Cardiac muscle cell (in vitro differentiated cells and primary cell): ENCODE measurements at regions not wholly inside any gene's neighbourhood (a gene's known extent, or its start where the extent isn't known, plus 50 kb on each side); places are given as distances from the start of the nearest gene placed in this dataset.

ENCODE experiments used
- DNase-seq, 2 donors: peaks; one replicate each; pipeline versions ENCODE4 v3.0.0 to v3.0.0-alpha.2; 2010 to 2017; ENCODE audit warnings: low read depth in 1 of 2, low spot score in 1 of 2
- H3K27ac ChIP-seq: fragments of 200-600 bp; sonication (generic); 2 replicates; pipeline ENCODE4 v1.5.1; 2016
- H3K27me3 ChIP-seq: fragments of 200-600 bp; sonication (generic); 2 replicates; pipeline ENCODE4 v1.6.0; 2016; ENCODE audit warnings: control low read depth
- H3K36me3 ChIP-seq: fragments of 200-600 bp; sonication (generic); 2 replicates; pipeline ENCODE4 v1.5.1; 2016; ENCODE audit warnings: control low read depth
- H3K4me1 ChIP-seq: fragments of 200-600 bp; sonication (generic); 2 replicates; pipeline ENCODE4 v1.8.1; 2017; ENCODE audit warnings: low read depth, mild to moderate bottlenecking, mixed run types
- H3K4me3 ChIP-seq: fragments of 200-600 bp; sonication (generic); 2 replicates; pipeline ENCODE4 v1.5.1; 2016; ENCODE audit warnings: mild to moderate bottlenecking
- H3K9me3 ChIP-seq: fragments of 200-600 bp; sonication (generic); 2 replicates; pipeline ENCODE4 v1.5.1; 2017; ENCODE audit warnings: low read depth, mild to moderate bottlenecking, control low read depth
- CTCF ChIP-seq: IDR thresholded peaks from 2 replicates; pipeline ENCODE4 v1.5.1; 2012; ENCODE audit warnings: low read depth, mild to moderate bottlenecking, low read length

GRCh38 chr3:174398761-174399160, 460.4 kb upstream of the NAALADL2 start:
- H3K27ac ChIP-seq: no peak overlapping the region
- DNase-seq: peak in 1 of 2 donors; percentile 42
- TF ChIP-seq CTCF: no peak
- no peaks in the 10 kb centered on the region for H3K4me1 ChIP-seq
- no peaks in the 10 kb centered on the region for H3K27me3 ChIP-seq
- no peaks in the 10 kb centered on the region for H3K36me3 ChIP-seq
- no peak overlapping the region for H3K4me3 ChIP-seq
- no peaks in the 10 kb centered on the region for H3K9me3 ChIP-seq

GRCh38 chr3:174403831-174404230, 455.3 kb upstream of the NAALADL2 start:
- H3K27me3 ChIP-seq: no peaks in the 10 kb centered on the region
- H3K4me1 ChIP-seq: no peaks in the 10 kb centered on the region
- DNase-seq: no peak
- no peaks in the 10 kb centered on the region for H3K9me3 ChIP-seq
- H3K36me3 ChIP-seq: no peaks in the 10 kb centered on the region
- no peak overlapping the region for H3K27ac ChIP-seq
- no peak overlapping the region for H3K4me3 ChIP-seq
- TF ChIP-seq CTCF: no peak

GRCh38 chr3:174408310-174408709, 450.8 kb upstream of the NAALADL2 start:
- H3K4me3 ChIP-seq: no peak overlapping the region
- H3K27ac ChIP-seq: no peak overlapping the region
- peak in 1 of 2 donors; percentile 50 for DNase-seq
- H3K4me1 ChIP-seq: no peaks in the 10 kb centered on the region
- no peaks in the 10 kb centered on the region for H3K9me3 ChIP-seq
- H3K36me3 ChIP-seq: no peaks in the 10 kb centered on the region
- H3K27me3 ChIP-seq: no peaks in the 10 kb centered on the region
- TF ChIP-seq CTCF: no peak

GRCh38 chr3:174409086-174409743, 449.9 kb upstream of the NAALADL2 start:
- Histone ChIP-seq H3K4me3 (no peak overlapping the region), H3K27me3 (no peaks in the 10 kb centered on the region), H3K27ac (no peak overlapping the region), H3K4me1 (no peaks in the 10 kb centered on the region), H3K36me3 (no peaks in the 10 kb centered on the region), H3K9me3 (no peaks in the 10 kb centered on the region)
- no peak for DNase-seq
- no peak for TF ChIP-seq CTCF

GRCh38 chr3:174413062-174413912, 445.8 kb upstream of the NAALADL2 start:
- Histone ChIP-seq H3K4me1 (no peaks in the 10 kb centered on the region), H3K9me3 (no peaks in the 10 kb centered on the region), H3K27ac (no peak overlapping the region), H3K36me3 (no peaks in the 10 kb centered on the region), H3K4me3 (no peak overlapping the region), H3K27me3 (no peaks in the 10 kb centered on the region)
- TF ChIP-seq CTCF: no peak
- peak in 1 of 2 donors; percentile 20 for DNase-seq
